ENCODE measurements at regions not wholly inside any gene's neighbourhood (a gene's known extent, or its start where the extent isn't known, plus 50 kb on each side); places are given as distances from the start of the nearest gene placed in this dataset.
A peak's percentile ranks its signal among the peaks of the same experiment; 100 is the strongest.

DNA sequence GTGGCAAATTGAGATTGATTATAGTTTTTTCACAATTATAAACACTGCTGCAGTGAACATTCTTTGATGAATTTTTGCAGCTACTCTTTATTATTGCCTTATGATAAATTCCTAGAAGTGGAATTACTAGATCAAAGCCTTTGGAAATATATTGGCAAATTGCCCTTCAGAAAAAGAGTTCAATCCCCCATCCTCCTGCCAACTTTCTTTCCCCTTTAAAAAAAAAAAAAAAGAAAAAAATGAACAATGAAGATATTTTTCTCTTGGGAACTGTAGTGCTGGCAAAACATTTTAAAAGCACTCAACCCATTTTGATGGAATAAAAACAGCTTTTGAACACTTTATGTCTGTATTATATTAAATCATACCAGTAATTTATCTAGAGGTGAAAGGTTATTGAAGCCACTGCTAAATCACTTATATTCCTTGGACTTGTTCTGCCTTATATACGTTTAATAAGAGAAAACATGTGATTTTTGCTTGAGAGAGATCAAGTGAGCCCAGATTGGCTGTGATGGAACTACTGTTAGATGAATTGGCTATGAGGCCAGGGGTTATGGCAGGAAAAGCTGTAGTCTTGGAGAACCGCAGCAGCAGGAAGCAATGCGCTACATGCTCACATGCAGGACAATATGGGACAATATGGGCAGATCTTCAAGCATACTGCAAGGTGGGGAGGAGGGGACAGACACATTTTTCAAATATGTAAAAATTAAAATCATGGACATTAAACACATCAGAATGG is 212.8 kb upstream of the C2CD4B start:
- no peak for DNase-seq

DNA sequence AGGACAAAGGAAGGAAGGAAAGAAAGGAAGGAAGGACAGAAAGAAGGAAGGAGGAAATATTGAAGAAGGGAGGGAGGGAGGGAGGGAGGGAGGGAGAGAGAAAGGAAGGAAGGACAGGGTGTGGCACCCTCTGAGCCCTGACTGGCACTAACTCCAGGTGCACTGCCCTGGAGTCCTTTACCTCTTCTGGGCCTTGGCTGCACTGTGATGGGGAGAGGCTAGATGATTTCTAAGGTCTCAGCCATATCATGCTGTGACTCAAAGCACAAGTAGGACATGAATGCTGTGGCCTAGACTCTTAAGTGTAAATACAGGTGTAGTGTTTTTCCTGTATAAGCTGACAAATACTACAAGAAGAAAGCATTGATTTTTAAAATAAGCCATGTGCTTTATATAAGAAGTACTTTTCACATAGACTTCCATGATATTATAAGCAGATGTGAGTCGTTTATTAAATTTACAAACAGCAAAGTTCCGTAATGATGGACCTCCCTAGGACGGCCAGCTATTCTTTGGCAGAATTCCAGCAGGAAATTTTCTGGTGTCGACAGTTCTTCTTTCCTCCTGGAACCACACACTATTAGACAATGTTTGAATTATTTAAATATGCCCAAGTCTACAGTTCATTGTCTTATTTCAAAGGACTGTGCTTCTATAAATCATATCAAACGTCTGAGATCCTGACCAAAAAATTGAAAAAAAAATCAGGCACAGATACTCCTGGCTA is 213.8 kb upstream of the C2CD4B start:
- DNase-seq: no peak

DNA sequence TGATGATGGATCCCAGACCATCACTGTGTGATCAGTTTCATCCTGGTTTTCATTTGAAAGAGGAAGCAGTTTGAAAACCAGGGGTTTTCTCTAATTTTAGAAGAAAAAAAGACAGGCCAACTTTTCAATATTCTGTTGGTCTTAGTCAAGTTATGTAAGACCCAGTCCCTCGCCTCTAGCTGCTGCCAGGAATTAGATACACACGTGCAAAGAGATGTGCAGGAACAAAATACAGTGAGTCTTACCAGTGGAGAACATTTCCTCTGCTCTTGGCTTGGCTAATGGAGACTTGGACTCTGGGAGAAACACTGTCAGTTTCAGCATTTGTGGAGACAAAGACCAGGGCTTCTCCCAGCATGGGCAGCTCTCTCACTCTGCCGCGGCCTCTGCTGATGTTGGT is 214.9 kb upstream of the C2CD4B start:
- DNase-seq: no peak

DNA sequence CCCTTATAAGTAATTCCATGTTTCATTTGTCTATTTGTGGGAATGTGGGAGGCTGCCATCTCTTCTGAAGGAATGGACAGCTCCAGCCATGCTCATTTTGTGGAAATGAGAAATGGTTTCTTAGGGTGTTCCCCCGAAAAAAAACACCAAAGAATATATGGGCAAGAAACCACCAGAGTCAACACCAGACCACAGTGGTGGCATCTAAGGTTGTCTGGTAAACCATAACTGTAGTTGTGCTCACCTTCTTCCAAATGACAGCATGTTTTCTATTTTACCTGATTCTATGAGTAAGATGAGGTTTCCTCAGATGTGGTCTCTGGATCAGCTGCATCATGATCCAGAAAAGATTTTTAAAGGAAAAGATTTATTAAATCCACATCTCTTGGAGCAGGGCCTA is 217.0 kb upstream of the C2CD4B start:
- no peak for DNase-seq

DNA sequence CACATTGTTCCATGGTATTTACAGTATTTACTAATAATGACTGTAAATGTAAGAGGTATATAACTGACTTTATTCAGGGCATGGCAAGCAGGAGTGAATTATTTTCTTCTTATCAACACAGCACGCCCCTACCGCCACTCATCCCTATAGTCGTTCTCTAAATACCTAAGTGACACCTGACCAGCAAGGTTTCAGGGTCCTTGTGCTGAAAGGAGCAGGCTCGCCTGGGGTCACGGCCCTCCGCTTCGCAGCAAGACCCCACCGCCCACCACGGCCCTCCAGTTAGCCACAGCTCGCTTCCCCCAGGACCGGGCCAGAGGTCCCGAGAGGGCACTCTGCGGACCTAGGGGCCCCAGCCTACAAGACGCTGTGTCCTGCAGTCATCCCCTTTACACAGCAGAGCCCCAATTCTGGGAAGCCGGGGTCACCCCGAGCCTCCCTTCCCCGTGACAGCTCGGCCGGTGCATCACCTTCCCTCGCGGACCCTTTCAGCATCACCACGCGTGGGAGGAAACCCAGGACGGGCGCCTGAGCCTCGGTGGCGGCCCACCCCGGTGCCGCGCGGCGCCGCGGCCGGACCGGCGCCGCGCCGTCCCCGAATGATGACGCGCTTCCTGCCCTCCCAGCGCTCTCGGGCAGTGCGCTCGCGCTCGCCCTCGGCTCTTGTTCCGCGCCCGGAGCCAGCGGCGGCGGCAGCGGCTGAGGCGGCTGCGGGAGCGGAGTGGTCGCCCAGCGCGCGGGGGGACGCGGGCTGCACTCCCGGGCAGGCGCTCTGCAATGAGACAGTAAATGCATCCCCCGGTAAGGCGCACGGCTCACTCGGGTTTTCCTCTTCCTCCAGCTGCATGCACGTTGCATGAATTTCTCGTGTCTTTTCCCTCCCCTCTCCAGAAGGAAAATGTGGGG is 225.1 kb upstream of the C2CD4B start, which contains the start of gene TLN2:
TSS of gene TLN2 (plus strand) at position 666 of the 906 bp plus-strand sequence.
- DNase-seq: peak; percentile 59

DNA sequence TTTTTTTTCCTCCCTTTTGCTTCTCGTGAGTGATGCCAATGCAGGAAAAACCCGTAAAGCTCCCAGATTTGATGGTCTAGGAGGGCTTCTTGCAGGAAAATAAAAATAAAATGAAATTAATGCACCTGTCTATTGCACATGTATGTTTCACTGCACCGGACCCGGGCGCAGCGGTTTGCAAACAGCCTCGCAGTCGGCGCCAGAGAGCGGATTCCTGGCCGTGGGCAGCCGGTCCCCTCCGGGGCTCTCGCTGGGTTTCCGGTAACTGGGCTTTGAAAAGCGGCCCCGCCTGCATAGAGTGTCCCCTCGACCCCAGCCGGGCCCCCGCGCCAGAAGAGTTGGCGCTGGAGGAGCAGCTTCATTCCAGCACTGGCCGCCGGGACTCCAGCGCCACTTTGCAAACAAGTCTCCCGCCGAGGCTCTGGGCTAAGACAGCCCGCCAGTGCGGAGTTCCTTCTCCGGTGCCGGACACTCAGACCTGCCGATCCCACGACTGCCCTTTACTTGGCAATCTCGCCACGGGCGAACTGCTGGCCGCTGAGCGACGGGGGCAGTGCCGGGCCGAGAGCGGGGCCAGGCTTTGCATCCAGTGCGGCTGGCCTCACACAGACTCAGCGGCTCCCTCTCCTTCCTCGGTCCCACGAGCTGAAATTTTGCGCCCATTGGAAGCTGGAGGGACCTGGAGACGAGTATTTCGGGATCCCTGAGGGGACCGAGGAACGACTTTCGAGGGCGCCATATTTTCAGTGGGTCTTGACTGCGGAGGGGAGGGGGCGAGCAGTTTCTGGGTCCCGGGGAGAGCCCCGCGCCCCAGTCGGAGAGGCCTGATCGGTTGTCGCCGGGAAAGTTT is 225.9 kb upstream of the C2CD4B start:
- peak; percentile 29 for DNase-seq

DNA sequence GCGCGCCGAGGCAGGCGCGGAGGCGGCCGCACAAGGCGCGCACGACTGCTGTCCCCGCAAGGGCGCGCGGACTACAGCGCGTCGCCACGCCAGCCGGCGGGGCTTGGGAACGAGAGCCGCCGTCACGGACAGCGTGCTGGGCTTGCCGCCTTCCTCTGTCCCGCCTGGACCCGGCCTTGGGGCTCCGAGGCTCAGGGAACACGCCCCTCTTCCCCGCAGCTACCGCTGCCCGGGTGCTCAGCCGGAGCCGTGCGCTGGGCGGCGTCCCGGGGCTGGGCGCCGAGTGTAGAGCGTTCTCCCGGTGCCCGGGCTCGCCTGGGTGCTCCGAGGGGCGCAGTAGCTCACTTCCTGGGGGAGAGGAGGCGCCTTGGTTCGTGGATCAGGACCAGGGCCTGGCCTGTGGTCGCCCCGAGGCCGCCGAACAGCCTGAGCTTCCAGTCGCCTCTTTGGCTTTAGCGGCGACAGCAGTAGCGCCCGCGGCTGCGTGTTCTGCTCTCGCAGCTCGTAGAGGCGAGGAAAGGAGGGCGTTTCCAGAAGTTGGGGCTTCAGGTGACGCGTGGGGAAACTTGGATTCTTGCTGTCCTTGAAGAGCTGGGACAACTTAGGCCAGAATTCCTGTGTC is 226.7 kb upstream of the C2CD4B start:
- peak; percentile 12 for DNase-seq

DNA sequence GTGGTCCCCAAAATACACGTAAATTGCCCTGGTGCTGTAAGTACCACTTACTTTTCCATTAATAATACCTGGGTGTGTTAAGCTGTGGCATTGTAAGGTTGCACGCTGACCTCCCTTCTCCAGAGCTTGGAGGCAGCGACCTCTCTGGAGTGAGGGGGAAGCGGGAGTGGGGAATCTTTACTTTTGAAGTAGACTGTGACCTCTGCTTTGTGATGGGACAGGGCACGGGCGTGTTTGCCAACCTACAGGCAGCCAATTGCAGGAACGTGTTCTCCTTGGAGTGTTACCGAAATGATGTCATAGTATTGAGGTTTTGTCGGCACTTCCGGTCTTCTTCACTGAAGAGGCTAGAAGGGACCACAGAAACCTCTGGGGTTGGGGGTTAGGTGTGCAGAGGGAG is 227.3 kb upstream of the C2CD4B start:
- DNase-seq: no peak

DNA sequence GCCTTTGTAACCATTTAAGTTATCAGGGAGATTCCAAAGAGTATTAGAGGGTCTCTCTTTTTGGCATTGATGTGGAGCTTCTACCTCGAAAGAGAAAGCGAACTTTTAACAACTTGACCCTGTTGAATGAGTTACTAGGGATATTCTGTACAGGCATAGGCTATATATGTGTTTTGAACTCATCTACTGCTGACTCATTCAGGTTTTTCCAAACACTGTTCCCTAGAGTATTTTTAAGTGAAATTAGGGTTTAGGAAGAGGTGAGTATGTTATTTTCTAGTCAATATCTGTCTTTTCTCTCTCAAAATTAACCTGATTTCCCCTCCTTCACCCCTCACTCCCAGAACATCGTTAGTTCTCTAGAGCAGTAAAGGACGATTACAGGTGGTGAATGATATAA is 228.1 kb upstream of the C2CD4B start:
- no peak for DNase-seq

DNA sequence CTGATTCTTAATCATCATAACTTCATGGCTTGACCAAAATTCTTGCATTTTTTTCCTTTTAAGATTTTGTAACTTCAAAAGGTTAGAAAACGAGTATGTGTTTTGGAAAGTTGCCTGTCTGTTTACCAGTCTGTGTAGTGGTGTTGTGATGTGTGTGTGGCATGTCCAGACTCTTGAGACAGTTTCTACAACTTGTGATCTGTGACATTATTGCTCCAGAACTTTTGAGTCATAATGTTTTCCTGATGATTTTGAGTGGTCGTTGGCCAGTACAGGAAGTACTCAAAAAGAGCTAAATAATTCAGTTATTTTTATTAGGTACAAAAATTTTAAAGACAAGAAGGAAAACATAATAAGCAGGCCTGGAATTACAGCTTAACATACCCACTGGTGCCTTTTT is 229.0 kb upstream of the C2CD4B start:
- DNase-seq: no peak

DNA sequence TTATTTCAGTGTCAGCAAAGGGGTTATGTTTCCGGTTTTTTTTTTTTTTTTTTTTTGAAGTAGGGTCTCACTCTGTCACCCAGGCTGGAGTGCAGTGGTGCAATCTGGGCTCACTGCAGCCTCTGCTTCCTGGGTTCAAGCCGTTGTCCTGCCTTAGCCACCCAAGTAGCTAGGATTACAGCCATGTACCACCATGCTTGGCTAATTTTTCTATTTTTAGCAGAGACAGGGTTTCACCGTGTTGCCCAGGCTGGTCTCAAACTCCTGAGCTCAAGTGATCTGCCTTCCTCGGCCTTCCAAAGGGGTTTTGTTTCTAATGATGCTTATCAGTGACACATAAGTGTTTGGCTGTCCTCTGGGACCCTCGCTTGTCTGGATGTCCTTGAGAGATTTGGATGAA is 235.7 kb upstream of the C2CD4B start:
- DNase-seq: no peak

DNA sequence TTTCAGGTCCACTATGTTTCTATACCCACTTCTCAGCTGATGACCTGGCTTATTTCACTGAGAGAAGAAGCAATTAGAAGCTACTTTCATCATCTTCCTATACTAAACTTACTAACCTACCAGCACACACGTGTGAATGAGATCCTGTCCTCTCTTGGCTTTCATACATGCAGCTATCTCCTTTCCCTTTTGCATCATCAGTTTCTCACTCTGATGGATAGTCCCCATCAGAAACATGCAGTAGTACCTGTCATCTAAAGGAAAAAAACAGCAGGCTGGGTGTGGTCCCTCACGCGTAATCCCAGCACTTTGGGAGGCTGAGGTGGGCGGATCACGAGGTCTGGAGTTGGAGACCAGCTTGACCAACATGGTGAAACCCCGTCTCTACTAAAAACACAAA is 237.6 kb upstream of the C2CD4B start:
- DNase-seq: no peak

DNA sequence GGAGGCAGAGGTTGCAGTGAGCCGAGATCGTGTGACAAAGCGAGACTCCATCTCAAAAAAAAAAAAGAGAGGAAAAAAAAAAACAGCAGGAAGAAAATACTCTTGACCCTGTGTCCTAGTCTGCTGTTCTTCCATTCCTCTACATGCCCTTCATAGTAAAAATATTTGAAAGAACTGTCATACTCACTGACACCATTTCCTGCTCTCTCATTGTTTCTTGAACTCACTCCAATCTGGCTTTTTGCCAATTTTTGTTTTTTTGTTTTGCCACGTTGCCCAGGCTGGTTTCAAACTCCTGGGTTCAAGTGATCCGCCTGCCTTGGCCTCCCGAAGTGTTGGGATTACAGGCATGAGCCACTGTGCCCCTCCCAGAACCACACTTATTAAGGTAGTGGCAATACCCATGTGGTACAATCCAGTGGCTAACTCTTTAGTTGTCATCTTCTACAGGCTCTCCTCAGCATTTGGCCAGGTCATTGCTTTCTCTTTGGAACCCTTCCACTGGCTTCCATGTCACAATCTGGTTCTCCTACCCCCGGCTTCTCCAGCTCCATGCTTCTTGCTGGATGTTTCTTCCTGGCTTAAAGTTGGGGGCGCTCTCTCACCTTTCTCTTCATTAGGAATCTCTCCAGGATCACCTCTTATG is 238.2 kb upstream of the C2CD4B start:
- DNase-seq: no peak

DNA sequence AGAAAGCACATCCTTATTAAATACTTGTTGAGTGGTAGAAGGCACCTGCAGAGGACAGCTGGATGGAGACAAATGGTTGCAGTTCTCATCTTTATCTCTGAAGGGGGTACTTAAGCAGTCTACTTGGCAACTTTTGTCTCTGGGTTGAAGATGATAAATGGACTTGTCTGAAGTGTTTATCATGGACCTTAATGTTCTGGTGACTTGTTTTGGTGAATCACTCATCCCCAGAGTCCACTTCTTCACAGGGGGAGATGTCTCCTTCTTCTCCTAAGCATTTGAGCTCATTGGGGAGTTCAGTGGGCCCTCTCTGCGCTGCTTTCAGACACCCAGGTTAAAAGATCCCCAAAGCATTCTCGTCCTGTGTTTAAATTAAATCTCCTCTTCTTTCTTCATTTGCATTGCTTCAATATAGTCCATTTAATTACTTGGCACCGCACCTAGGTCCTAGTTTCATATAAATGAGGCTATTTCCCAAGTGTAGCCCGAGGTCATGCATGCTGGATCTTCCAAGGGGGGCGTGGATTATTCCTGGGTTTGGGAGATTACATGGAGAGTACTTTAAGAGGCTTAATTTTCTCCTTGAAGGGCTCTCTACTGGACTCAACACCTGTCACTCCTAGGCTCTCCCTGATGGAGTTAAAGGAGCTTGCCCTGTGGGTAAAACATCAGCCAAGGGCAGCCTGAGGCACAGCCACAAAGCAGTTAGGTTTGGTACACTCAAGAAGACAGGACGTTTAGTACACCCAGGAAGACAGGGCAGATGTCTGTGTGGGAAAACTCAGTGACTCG is 239.3 kb upstream of the C2CD4B start:
- no peak for DNase-seq

DNA sequence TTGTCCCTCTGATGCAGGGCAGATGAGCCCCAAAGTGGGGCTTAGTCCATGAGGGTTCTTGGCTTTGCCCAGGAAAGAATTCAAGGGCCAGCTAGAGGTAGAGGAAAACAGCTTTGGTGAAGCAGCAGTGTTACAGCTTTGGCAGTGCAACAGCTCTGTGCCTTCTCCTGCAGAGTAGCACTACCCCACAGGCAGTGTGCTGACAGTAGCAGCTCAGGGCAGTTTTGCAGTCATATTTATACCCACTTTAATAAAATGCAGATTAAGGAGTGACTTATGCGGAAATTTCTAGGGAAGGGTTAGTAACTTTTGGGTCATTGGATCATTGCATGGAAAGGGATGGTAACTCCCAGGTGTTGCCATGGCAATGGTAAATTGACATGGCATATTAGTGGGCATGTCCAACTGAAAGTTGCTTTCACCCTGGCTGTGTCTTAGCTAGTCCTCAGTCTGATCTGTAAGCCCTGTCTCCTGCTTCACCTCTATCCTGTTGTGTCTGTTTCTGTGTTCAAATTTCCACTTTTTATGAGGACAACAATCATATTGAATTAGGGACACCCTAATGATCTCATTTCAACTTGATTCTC is 241.3 kb upstream of the C2CD4B start:
- no peak for DNase-seq

DNA sequence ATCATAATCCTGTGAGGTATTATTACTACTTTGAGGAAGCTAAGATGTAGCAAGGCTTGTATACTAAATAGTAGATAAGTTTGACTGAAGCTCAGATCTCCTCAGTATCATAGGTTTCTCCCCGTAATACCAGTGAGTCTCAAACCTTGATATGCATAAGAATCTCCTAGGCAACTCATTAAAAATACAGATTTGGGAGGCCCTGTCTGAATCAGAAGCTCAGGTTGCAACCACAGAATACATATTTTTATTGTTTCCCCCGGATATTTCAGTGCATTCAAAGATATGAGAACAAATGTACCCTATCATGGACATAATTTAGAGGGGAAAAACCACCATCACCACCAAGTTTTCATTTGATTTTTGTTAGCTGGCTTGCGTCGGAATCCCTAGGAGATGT is 242.1 kb upstream of the C2CD4B start:
- no peak for DNase-seq

DNA sequence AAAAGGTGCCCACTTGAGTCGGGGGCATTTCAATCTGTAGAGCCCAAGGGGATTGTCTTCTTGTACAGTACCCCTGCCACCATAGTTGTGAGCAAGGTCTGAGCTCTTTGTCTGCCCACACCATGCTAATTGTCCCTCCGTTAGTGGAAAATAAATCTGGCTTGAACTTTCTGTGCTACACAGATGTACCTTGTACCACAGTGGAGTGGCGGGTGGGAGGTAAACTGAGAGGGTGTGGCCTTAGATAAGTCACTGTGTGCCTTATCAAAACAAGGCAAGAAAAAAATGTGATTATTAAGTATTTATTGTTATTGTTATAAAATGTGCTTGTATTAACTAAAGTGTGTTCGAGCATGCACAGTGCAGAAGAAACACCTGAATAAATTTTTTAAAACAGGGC is 242.9 kb upstream of the C2CD4B start:
- no peak for DNase-seq

DNA sequence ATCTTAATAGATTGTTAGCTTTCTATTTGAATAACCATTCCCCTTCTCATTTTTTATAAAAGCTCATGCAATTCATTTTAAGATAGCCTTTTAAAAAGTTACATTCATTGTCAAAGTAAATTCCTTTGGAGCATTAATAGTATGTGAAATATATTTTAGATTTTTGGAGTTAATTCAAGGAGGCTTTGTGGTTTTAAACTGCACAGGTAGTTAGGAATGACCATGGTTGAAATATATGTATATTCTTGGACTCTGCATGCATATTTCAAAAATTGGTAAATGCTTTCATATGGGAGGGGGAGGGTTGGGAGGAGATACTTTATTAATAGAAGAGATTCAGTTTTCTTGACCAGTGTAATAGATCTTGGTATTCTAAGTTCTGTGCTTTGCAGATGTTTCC is 244.4 kb upstream of the C2CD4B start:
- no peak for DNase-seq

DNA sequence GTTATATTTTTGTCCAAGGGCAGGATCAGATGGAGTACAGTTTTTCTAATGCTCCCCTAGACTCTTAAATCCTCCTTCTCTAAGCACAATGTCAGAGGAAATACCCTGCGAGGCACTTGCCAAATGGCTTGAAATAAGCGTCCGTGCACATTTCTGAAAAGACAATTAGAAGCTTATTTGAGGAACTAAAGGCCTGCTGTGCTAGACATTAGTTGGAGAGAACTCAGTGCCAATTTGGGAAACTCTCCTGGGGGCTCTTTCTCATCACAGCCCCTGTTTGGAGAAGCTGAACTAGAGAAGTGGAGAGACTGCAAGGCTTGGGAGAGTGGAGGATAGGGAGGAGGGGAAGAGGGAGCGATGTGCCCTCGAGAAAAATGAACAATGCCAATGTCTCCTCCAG is 247.6 kb upstream of the C2CD4B start:
- no peak for DNase-seq

DNA sequence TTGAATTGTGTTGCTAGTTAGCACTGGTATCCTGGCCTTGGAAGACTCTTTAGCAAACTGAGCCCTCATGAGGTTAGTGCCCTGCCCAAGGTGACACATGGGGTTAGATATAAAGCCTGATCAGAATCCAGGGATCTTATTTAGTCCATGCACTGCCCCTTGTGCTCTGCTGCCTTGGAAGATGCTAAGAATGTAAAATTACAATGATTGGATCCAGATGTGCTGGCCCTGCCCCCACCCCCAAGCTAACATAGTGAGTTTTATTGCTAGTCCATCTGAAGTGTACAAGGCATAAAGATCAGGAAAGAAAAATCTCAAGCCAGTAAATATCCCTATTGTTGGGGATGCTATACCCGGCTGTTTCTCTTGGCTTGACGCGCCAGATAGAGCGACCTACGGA is 248.1 kb upstream of the C2CD4B start:
- DNase-seq: no peak
